HUES64 (cell line): ENCODE measurements at regions not wholly inside any gene's neighbourhood (a gene's known extent, or its start where the extent isn't known, plus 50 kb on each side); places are given as distances from the start of the nearest gene placed in this dataset.

Experiments used
- H3K27ac ChIP-seq: 2 replicates; pipeline ENCODE4 v1.7.0; 2013; ENCODE audit warnings: low read depth, low read length, inconsistent platforms
- H3K27me3 ChIP-seq: 2 replicates; pipeline ENCODE4 v1.6.1; 2013; ENCODE audit warnings: mild to moderate bottlenecking, low read length; ENCODE audit not compliant: insufficient read depth
- H3K36me3 ChIP-seq: 2 replicates; pipeline ENCODE4 v1.6.1; 2013; ENCODE audit warnings: mild to moderate bottlenecking, low read length; ENCODE audit not compliant: insufficient read depth
- H3K4me1 ChIP-seq: 2 replicates; pipeline ENCODE4 v1.6.1; 2013; ENCODE audit warnings: mild to moderate bottlenecking, low read length, moderate library complexity; ENCODE audit not compliant: insufficient read depth
- H3K4me3 ChIP-seq: 2 replicates; pipeline ENCODE4 v1.5.1; 2013; ENCODE audit warnings: mild to moderate bottlenecking, low read length, moderate library complexity
- H3K9ac ChIP-seq: 2 replicates; pipeline ENCODE4 v1.6.1; 2013; ENCODE audit warnings: mild to moderate bottlenecking, low read depth, low read length
- H3K9me3 ChIP-seq: 2 replicates; pipeline ENCODE4 v1.6.1; 2013; ENCODE audit warnings: low read depth, low read length; ENCODE audit not compliant: insufficient read depth
- WGBS: fragments of 150-250, 120-280 bp; methylation state at CpG from one replicate; pipeline ENCODE4 v1.1.7; 2013; ENCODE audit warnings: missing lambda C conversion rate; 5-methylcytosine and 5-hydroxymethylcytosine counted together

DNA sequence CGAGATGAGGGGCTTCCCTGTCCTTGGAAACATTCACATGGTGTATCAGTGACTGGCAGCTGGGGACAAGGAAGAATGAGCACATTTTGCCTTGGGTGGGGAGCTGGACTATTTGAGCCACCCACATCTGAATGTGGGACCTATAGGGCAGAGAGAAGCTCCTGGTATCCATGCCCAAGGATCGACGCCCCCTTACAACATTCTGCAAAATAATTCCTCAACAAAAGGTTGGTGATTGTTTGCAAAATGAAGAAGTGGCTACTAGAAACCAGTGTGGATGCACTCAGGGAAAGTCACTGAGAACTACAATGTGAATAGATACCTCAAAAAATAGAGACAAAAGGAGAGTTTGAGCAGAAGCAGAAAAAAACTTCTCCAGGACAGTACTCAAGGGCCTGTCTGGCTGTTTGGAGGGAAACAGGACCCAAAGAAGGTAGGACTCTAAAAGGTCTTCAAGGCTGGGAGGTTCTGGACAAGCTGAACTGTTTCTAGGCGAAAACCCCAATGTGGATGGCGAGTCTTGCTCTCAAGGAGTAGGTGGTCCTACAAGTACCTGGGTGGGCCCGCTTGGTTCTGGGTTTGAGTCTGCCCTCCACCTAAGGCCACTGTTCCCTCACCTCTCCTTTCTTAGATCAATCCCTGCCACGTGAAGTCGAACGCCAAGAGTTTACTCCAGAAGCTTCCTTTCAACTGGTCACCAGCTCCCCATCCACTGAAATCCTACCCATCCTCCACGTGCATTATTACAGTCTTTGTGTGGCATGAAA is 125.0 kb upstream of the ZNF746 start:
- Histone ChIP-seq H3K4me1 (peaks cover 5% of the 10 kb centered on the region), H3K4me3 (peak overlapping the region; percentile 77; the same call in 1 of the 2 replicates), H3K9ac (no peak overlapping the region), H3K36me3 (peaks cover 35% of the 10 kb centered on the region), H3K27me3 (no peaks in the 10 kb centered on the region), H3K27ac (no peak overlapping the region), H3K9me3 (no peaks in the 10 kb centered on the region)
- WGBS: 89% methylated on average over 10 of the region's 10 CpGs

DNA sequence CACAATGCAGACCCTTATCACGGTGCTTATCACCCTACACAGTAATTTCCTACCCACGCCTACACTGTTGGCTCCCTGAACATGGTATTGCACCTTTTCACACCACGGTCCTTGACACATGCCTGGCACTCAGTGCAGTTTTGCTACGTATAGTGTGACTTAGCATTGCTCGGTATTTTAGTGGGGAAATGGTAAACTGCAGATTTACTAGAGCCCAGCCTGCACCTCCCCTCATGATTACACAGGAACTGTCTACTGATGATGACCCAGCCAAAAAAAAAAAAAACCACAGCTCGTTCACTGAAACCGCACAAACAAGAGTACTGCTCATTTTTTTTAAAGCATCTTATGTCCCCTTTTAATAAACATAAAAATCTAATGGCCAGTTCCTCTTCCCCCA is 124.2 kb upstream of the ZNF746 start:
- 91% methylated on average over 7 of the region's 7 CpGs for WGBS
- H3K4me1 ChIP-seq: peaks cover 5% of the 10 kb centered on the region
- H3K4me3 ChIP-seq: no peak overlapping the region
- H3K9ac ChIP-seq: no peak overlapping the region
- H3K9me3 ChIP-seq: no peaks in the 10 kb centered on the region
- no peaks in the 10 kb centered on the region for H3K27me3 ChIP-seq
- peaks cover 43% of the 10 kb centered on the region for H3K36me3 ChIP-seq
- no peak overlapping the region for H3K27ac ChIP-seq

DNA sequence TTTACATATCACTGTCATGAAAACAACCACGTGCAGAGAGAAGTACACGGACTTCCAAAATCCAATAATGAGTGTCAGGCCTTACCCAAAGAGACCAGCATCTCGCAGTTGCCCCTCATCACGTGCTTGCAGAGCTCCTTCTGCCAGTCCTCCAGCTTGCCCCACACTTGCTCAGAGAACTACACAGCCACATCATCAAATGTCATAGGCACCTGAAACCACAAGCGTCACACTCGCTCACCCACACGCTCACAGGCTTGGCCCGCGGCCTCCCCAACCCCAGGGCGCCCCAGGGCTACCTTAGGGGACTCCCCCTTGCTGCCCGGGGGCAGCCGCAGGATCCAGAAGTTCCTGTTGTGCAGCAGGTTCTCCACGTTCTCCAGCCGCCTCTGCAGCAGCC is 123.4 kb upstream of the ZNF746 start:
- H3K4me1 ChIP-seq: peaks cover 5% of the 10 kb centered on the region
- no peak overlapping the region for H3K27ac ChIP-seq
- H3K9ac ChIP-seq: no peak overlapping the region
- H3K36me3 ChIP-seq: peaks cover 46% of the 10 kb centered on the region
- WGBS: 92% methylated on average over 14 of the region's 14 CpGs
- no peak overlapping the region for H3K4me3 ChIP-seq
- H3K27me3 ChIP-seq: no peaks in the 10 kb centered on the region
- no peaks in the 10 kb centered on the region for H3K9me3 ChIP-seq

DNA sequence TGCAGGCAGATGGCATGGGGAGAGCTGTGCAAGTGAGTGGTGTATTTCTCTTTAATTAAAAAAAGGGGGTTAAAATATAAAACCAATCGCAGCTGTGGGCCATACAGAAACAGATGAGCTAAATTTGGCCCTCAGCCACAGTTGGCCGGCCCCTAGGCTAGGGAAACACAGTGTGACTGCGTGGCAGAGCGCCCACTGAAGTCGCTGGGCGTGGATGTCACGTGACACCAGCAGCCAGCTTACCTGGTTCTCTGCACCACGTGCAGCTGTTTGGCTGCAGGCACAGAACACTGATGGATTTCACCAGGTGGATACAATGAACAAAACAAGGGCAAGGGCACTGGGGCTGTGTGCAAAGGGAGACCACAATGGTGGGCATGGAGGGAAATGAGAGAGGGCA is 119.3 kb upstream of the ZNF746 start:
- H3K9me3 ChIP-seq: no peaks in the 10 kb centered on the region
- H3K27me3 ChIP-seq: no peaks in the 10 kb centered on the region
- WGBS: 95% methylated on average over 8 of the region's 8 CpGs
- H3K4me1 ChIP-seq: no peaks in the 10 kb centered on the region
- H3K4me3 ChIP-seq: no peak overlapping the region
- H3K36me3 ChIP-seq: peaks cover 80% of the 10 kb centered on the region
- no peak overlapping the region for H3K9ac ChIP-seq
- no peak overlapping the region for H3K27ac ChIP-seq

DNA sequence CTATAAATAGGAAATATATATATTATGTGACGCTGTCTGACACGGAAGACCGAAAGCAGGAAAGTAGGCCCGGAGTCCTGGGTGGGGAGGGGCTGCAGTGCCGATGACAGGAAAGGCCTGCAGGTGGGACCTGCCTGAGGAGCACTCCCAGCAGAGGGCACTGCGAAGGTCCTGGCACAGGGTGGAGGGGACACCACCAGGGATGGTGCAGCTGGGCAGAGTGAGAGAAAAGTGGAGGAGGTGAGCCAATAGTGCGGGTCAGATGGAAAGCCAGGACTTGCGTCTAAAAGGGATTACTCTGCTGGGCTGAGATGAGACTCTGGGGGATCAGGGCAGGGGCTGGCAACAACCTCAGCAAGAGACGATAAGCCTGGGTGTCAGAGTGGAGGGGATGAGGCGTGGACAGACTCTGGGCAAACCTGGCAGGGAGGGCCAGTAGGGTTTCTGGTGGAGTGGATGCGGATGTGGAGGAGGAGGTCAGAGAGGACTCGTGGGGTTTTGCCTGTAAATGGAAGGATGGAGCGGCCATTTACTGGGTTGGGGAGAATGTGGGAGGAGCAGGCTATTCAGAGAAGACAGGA is 118.2 kb upstream of the ZNF746 start:
- 91% methylated on average over 13 of the region's 13 CpGs for WGBS

DNA sequence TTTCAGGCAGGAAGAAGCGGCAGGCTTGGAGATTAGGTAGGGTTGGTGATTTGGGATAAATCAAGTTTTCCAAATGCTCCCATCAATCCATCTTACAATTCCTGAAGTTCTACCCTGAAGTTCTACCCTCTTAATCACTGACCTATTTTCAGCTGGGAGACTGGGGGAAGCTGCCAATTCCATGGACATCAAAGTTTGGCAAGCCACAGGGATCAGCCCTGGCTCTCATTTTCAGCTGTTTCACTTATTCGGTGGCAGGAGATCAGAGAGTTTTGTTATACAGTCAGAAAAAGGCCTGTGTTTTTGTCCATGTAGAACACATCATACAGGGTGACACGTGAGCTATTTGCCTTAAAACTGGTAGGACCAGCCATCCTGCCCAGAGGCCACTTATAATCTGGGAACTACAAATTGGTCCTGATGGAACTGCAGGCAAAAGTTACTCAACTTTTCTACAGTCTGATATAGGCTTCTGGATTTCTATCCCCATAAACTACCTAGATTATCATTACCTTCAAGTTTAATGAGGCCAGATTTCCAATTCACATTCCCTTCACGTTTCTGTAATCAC is 112.9 kb upstream of the ZNF746 start:
- Histone ChIP-seq H3K9me3 (no peaks in the 10 kb centered on the region), H3K4me3 (no peak overlapping the region), H3K4me1 (no peaks in the 10 kb centered on the region), H3K27me3 (no peaks in the 10 kb centered on the region), H3K36me3 (peaks cover 76% of the 10 kb centered on the region), H3K27ac (no peak overlapping the region), H3K9ac (no peak overlapping the region)
- 94% methylated on average over 3 of the region's 4 CpGs for WGBS

More for the DNA sequence above, 118.2 kb upstream of the ZNF746 start:
- H3K27ac ChIP-seq: no peak overlapping the region
- no peak overlapping the region for H3K4me3 ChIP-seq
- peaks cover 88% of the 10 kb centered on the region for H3K36me3 ChIP-seq
- H3K9me3 ChIP-seq: no peaks in the 10 kb centered on the region
- no peaks in the 10 kb centered on the region for H3K4me1 ChIP-seq
- H3K27me3 ChIP-seq: no peaks in the 10 kb centered on the region
- H3K9ac ChIP-seq: no peak overlapping the region

DNA sequence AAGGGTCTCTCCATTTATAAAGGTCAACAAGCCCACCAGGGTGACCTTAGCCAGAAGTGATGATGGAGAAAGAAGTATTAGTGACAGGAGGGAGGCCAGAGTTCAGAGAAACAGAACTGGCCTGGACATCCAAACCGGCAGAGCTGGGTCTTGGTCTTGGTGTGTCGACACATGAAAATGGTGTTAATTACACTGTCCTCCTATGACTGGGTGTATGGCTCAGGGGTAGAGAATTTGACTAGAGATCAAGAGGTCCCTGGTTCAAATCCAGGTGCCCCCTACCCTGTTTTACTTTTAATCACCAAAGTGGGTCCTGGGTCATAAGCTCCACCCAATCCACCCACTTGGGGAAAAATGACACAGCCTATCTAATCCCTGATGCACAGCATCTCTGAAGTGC is 110.6 kb upstream of the ZNF746 start:
- H3K9me3 ChIP-seq: no peaks in the 10 kb centered on the region
- 97% methylated on average over 2 of the region's 2 CpGs for WGBS
- no peaks in the 10 kb centered on the region for H3K27me3 ChIP-seq
- H3K9ac ChIP-seq: no peak overlapping the region
- H3K27ac ChIP-seq: no peak overlapping the region
- peaks cover 57% of the 10 kb centered on the region for H3K36me3 ChIP-seq
- H3K4me1 ChIP-seq: no peaks in the 10 kb centered on the region
- H3K4me3 ChIP-seq: no peak overlapping the region

DNA sequence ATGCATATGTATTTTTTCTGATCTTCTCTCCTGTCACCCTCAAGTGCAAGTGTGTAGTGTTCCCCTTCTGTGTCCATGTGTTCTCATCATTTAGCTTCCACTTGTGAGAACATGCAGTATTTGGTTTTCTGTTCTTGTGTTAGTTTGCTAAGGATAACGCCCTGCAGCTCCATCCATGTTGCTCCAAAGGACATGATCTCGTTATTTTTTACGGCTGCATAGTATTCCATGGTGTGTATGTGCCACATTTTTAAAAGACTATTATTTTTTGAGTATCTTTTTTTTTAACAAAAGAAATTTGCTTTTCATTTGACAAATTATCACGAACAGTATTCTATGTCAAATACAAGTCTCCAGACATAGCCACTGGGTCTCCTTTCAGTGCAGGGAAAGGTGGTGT is 110.1 kb upstream of the ZNF746 start:
- Histone ChIP-seq H3K9me3 (no peaks in the 10 kb centered on the region), H3K4me3 (no peak overlapping the region), H3K27ac (no peak overlapping the region), H3K9ac (no peak overlapping the region), H3K36me3 (peaks cover 54% of the 10 kb centered on the region), H3K27me3 (no peaks in the 10 kb centered on the region), H3K4me1 (no peaks in the 10 kb centered on the region)
- WGBS: 88% methylated on average over 4 of the region's 4 CpGs

DNA sequence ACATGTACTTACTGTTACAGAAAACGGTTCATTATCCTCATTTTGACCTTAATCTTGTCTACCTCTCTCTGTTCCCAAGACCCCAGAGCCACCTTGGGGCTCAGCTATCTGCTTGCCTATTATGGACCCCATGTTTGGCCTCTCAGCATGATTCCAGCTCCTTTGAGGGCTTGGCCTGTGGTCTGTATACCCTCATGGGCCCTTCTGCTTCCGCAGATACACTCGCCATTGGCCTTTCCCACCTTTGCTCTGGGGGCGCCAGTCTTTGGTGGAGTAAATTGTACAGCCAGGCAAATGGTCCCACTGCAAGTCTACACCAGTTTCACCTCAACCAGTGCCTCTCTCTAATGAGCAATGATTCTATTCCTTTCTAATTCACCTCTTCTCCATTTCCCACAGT is 109.2 kb upstream of the ZNF746 start:
- Histone ChIP-seq H3K27me3 (no peaks in the 10 kb centered on the region), H3K27ac (no peak overlapping the region), H3K9me3 (no peaks in the 10 kb centered on the region), H3K36me3 (peaks cover 54% of the 10 kb centered on the region), H3K4me1 (no peaks in the 10 kb centered on the region), H3K4me3 (no peak overlapping the region), H3K9ac (no peak overlapping the region)
- WGBS: 95% methylated on average over 4 of the region's 4 CpGs

DNA sequence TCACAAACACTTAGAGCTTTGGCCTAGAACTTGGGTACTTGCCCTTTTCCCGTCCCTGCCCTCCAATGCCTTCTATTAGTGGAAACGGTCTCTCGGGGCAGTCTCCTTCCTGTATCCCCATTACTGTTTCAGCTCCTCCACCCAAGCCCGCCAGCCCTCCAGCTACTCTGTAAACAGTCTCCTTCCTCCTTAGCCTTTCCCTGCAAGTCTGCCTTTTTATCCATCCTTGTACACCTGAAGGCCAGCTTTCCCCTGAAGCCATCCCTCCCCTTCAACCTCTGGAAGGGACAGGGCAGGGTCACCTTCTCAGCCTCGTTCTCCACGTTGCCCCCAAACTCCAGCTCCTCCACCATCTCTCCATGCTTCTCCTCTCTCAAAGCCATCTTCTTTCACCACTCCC is 108.1 kb upstream of the ZNF746 start:
- no peaks in the 10 kb centered on the region for H3K27me3 ChIP-seq
- no peaks in the 10 kb centered on the region for H3K9me3 ChIP-seq
- no peak overlapping the region for H3K27ac ChIP-seq
- no peak overlapping the region for H3K4me3 ChIP-seq
- no peak overlapping the region for H3K9ac ChIP-seq
- H3K4me1 ChIP-seq: no peaks in the 10 kb centered on the region
- peaks cover 51% of the 10 kb centered on the region for H3K36me3 ChIP-seq
- 92% methylated on average over 6 of the region's 6 CpGs for WGBS

DNA sequence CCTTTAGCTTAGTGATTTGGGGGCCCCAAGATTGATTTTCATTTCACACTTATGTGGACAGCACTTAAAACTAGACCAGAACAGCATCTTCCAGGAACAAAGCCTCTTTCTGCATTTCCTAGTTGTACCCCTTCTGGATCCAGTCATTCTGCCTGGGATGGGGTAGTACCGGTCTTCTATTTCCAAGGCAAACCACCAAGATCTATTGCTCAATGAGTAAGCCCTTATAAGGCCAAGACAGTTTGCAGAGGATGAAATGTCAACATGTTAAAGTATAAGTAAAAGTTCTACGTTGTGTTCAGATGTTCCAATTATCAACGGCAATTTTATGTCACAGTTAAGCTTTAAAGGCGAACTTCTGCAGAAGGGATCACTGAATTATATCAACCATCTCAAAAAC is 106.9 kb upstream of the ZNF746 start:
- Histone ChIP-seq H3K4me1 (no peaks in the 10 kb centered on the region), H3K4me3 (no peak overlapping the region), H3K9ac (no peak overlapping the region), H3K27ac (no peak overlapping the region), H3K36me3 (peaks cover 42% of the 10 kb centered on the region), H3K27me3 (no peaks in the 10 kb centered on the region), H3K9me3 (no peaks in the 10 kb centered on the region)
- WGBS: 100% methylated on average over 4 of the region's 4 CpGs
